ENCODE measurements at regions not wholly inside any gene's neighbourhood (a gene's known extent, or its start where the extent isn't known, plus 50 kb on each side); places are given as distances from the start of the nearest gene placed in this dataset.

DNA sequence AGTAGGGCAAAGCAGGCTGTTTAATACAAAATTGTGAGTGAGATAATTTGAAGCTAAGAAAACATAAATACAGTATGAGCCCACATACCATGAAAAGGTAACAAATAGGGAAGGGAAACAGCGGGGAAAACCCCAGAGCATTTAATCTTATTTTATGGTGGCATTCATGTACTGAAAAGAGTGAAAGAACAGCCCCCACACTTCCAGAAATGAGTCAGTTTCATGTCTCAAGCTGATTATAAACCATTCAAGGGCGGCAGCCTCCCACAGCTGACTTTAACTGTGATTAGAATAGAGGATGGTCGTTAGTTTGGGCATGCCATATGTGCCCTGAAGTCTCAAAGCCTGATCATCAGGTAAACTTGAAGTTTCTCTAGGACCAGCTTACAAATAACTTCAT, 64.5 kb downstream of the FOXG1 start:
- TF ChIP-seq SP3 (tag by site-specific recombination; IDR thresholded peaks at IDR 0.05) (no peak), ZNF707 (tag by site-specific recombination; IDR thresholded peaks at IDR 0.05) (no peak)
